DMS153 treated with DMSO at 0.1 percent for 48 hours (cell line): ENCODE measurements at regions not wholly inside any gene's neighbourhood (a gene's known extent, or its start where the extent isn't known, plus 50 kb on each side); places are given as distances from the start of the nearest gene placed in this dataset.
A peak's percentile ranks its signal among the peaks of the same experiment; 100 is the strongest.

ENCODE experiments used
- DNase-seq: peaks from one replicate; lab custom pipeline; 2025; ENCODE audit not compliant: unreplicated experiment; lab: John Stamatoyannopoulos, UW

- DNase-seq: no peak
Observed at GRCh38 chr6:22878706-22879105, 309.3 kb downstream of the HDGFL1 start.

GRCh38 chr6:22880686-22881433, 311.5 kb downstream of the HDGFL1 start:
- no peak for DNase-seq

GRCh38 chr6:22882581-22882980, 313.2 kb downstream of the HDGFL1 start:
- no peak for DNase-seq

GRCh38 chr6:22883061-22883717, 313.8 kb downstream of the HDGFL1 start:
- no peak for DNase-seq

- DNase-seq: no peak
Observed at GRCh38 chr6:22884456-22884855, 315.1 kb downstream of the HDGFL1 start.

- DNase-seq: peak; percentile 65
Observed at GRCh38 chr6:22886650-22887581, 317.6 kb downstream of the HDGFL1 start.

GRCh38 chr6:22888163-22888752, 318.9 kb downstream of the HDGFL1 start:
- DNase-seq: peak; percentile 51

GRCh38 chr6:22891934-22892333, 322.6 kb downstream of the HDGFL1 start:
- DNase-seq: no peak

GRCh38 chr6:22892452-22892851, 323.1 kb downstream of the HDGFL1 start:
- DNase-seq: no peak

GRCh38 chr6:22896696-22897095, 327.3 kb downstream of the HDGFL1 start:
- no peak for DNase-seq

- DNase-seq: no peak
Observed at GRCh38 chr6:22899426-22899825, 330.1 kb downstream of the HDGFL1 start.

- no peak for DNase-seq
Observed at GRCh38 chr6:22903826-22904225, 334.5 kb downstream of the HDGFL1 start.

GRCh38 chr6:22904431-22904830, 335.1 kb downstream of the HDGFL1 start:
- no peak for DNase-seq

- no peak for DNase-seq
Observed at GRCh38 chr6:22906091-22906549, 336.8 kb downstream of the HDGFL1 start.

- DNase-seq: no peak
Observed at GRCh38 chr6:22907085-22907484, 337.7 kb downstream of the HDGFL1 start.

GRCh38 chr6:22910370-22910769, 341.0 kb downstream of the HDGFL1 start:
- no peak for DNase-seq

- no peak for DNase-seq
Observed at GRCh38 chr6:22913612-22914011, 344.2 kb downstream of the HDGFL1 start.

GRCh38 chr6:22917344-22917743, 348.0 kb downstream of the HDGFL1 start:
- DNase-seq: no peak

- DNase-seq: no peak
Observed at GRCh38 chr6:22921828-22922227, 352.5 kb downstream of the HDGFL1 start.

GRCh38 chr6:22925304-22925835, 356.0 kb downstream of the HDGFL1 start:
- no peak for DNase-seq
